ENCODE measurements at regions not wholly inside any gene's neighbourhood (a gene's known extent, or its start where the extent isn't known, plus 50 kb on each side); places are given as distances from the start of the nearest gene placed in this dataset.

- TF ChIP-seq FOSL2 (IDR thresholded peaks at IDR 0.05) (no peak), FOSL2 (CRISPR knock-in tag; IDR thresholded peaks at IDR 0.05) (no peak), HEYL (CRISPR knock-in tag; IDR thresholded peaks at IDR 0.05) (no peak), ZC3H11A (IDR thresholded peaks at IDR 0.05) (no peak)
Observed at GRCh38 chr1:193749868-193750267, 563.5 kb upstream of the B3GALT2 start (continued).

GRCh38 chr1:193747579-193747978, 561.2 kb upstream of the B3GALT2 start:
- ATAC-seq, result no peak
- POLR2A ChIA-PET, result no interaction called here
- no peak for DNase-seq (ENCODE audit: low read depth in 1 of 2, low spot score in 1 of 2)

GRCh38 chr1:193741228-193741627, 554.8 kb upstream of the B3GALT2 start:
- no peak overlapping the region for H3K4me3 ChIP-seq
- ATAC-seq (no peak), DNase-seq (ENCODE audit: low read depth in 1 of 2, low spot score in 1 of 2) (no peak), FAIRE-seq (no peak)
- CTCF ChIA-PET, result interaction anchor here (0.7 kb wide), 1 partner anchor 145 kb away, joined by 3 read pairs; no protein-coding TSS in a partner anchor
- TF ChIP-seq CEBPB (IDR thresholded peaks at IDR 0.05), result no peak
- no peak for TF ChIP-seq KDM1A (IDR thresholded peaks at IDR 0.05; ENCODE audit: low read depth)
- TF ChIP-seq RARB (CRISPR knock-in tag; IDR thresholded peaks at IDR 0.05), result no peak
- no peak for TF ChIP-seq HMGXB4 (CRISPR knock-in tag; IDR thresholded peaks at IDR 0.05; ENCODE audit: borderline replicate concordance)
- TF ChIP-seq HOXA7 (CRISPR knock-in tag; IDR thresholded peaks at IDR 0.05), result no peak
- TF ChIP-seq NFE2L2 (conservative IDR thresholded peaks at IDR 0.05; ENCODE audit: low read length), result no peak
- no peak for TF ChIP-seq HDAC2 (IDR thresholded peaks at IDR 0.05)
- no peak for TF ChIP-seq PBX3 (IDR thresholded peaks at IDR 0.05)
- no peak for TF ChIP-seq JUN (IDR thresholded peaks at IDR 0.05)
- H3K9me3 ChIP-seq, result no peaks in the 10 kb centered on the region
- H3K4me2 ChIP-seq, result no peak overlapping the region
- POLR2A ChIA-PET, result no interaction called here
- no peaks in the 10 kb centered on the region for H3K4me1 ChIP-seq
- H3K27ac ChIP-seq, result no peak overlapping the region
- 90% methylated on average over 2 of the region's 2 CpGs for WGBS (ENCODE audit: missing lambda C conversion rate)

More at GRCh38 chr1:193747579-193747978, 561.2 kb upstream of the B3GALT2 start:
- no peak for TF ChIP-seq ELK1 (IDR thresholded peaks at IDR 0.05; ENCODE audit: low read depth, low read length)
- no peak for TF ChIP-seq EHF (CRISPR knock-in tag; IDR thresholded peaks at IDR 0.05)
- TF ChIP-seq ZNF302 (CRISPR knock-in tag; IDR thresholded peaks at IDR 0.05), result no peak
- no peak for TF ChIP-seq HDAC2 (IDR thresholded peaks at IDR 0.05)
- no peak for TF ChIP-seq TFCP2L1 (CRISPR knock-in tag; IDR thresholded peaks at IDR 0.05)
- no peak for TF ChIP-seq RNF2 (IDR thresholded peaks at IDR 0.05; ENCODE audit: borderline replicate concordance, low read depth)
- no peak for TF ChIP-seq POLR2AphosphoS2 (conservative IDR thresholded peaks at IDR 0.05; ENCODE audit: low read length)
- CTCF ChIA-PET, result no interaction called here
- H3K4me2 ChIP-seq, result no peak overlapping the region
- H3K27ac ChIP-seq, result no peak overlapping the region
- FAIRE-seq, result no peak
- H3K9me3 ChIP-seq, result no peaks in the 10 kb centered on the region
- no peak overlapping the region for H3K4me3 ChIP-seq
- H3K4me1 ChIP-seq, result no peaks in the 10 kb centered on the region
- WGBS (ENCODE audit: missing lambda C conversion rate), result 97% methylated on average over 1 of the region's 1 CpG

- ATAC-seq, result no peak
- FAIRE-seq, result no peak
- no peaks in the 10 kb centered on the region for H3K9me3 ChIP-seq
- ChIA-PET POLR2A (no interaction called here), CTCF (no interaction called here)
- 53% methylated on average over 1 of the region's 1 CpG for WGBS (ENCODE audit: missing lambda C conversion rate)
- H3K4me1 ChIP-seq, result no peaks in the 10 kb centered on the region
- no peak for DNase-seq (ENCODE audit: low read depth in 1 of 2, low spot score in 1 of 2)
- H3K4me3 ChIP-seq, result no peak overlapping the region
- no peak overlapping the region for H3K27ac ChIP-seq
- H3K4me2 ChIP-seq, result no peak overlapping the region
- TF ChIP-seq HES2 (IDR thresholded peaks at IDR 0.05), result no peak
- TF ChIP-seq ATOH8 (CRISPR knock-in tag; IDR thresholded peaks at IDR 0.05; ENCODE audit: low read depth), result no peak
- TF ChIP-seq TFCP2L1 (CRISPR knock-in tag; IDR thresholded peaks at IDR 0.05), result no peak
- TF ChIP-seq NR3C1 (IDR thresholded peaks at IDR 0.05), result no peak
- no peak for TF ChIP-seq SREBF2 (IDR thresholded peaks at IDR 0.05)
- TF ChIP-seq RNF2 (IDR thresholded peaks at IDR 0.05; ENCODE audit: borderline replicate concordance, low read depth), result no peak
- no peak for TF ChIP-seq EHF (CRISPR knock-in tag; IDR thresholded peaks at IDR 0.05)
- no peak for TF ChIP-seq GATA3 (IDR thresholded peaks at IDR 0.05; ENCODE audit: borderline replicate concordance)
- no peak for TF ChIP-seq JUNB (IDR thresholded peaks at IDR 0.05)
- TF ChIP-seq KDM1A (IDR thresholded peaks at IDR 0.05; ENCODE audit: low read depth), result no peak
- TF ChIP-seq MAFK (IDR thresholded peaks at IDR 0.05; ENCODE audit: partially characterized antibody), result no peak
- no peak for TF ChIP-seq ZSCAN20 (CRISPR knock-in tag; IDR thresholded peaks at IDR 0.05)
- TF ChIP-seq ELK1 (IDR thresholded peaks at IDR 0.05; ENCODE audit: low read depth, low read length), result no peak
- TF ChIP-seq KDM5A (IDR thresholded peaks at IDR 0.05), result no peak
- no peak for TF ChIP-seq NFE2L2 (conservative IDR thresholded peaks at IDR 0.05; ENCODE audit: low read length)
- no peak for TF ChIP-seq CBX8 (IDR thresholded peaks at IDR 0.05)
- TF ChIP-seq ESRRA (IDR thresholded peaks at IDR 0.05; ENCODE audit: borderline replicate concordance, low read length), result no peak
Observed at GRCh38 chr1:193740762-193741161, 554.3 kb upstream of the B3GALT2 start.

All from A549 (cell line).